ENCODE measurements at regions not wholly inside any gene's neighbourhood (a gene's known extent, or its start where the extent isn't known, plus 50 kb on each side); places are given as distances from the start of the nearest gene placed in this dataset.

DNA sequence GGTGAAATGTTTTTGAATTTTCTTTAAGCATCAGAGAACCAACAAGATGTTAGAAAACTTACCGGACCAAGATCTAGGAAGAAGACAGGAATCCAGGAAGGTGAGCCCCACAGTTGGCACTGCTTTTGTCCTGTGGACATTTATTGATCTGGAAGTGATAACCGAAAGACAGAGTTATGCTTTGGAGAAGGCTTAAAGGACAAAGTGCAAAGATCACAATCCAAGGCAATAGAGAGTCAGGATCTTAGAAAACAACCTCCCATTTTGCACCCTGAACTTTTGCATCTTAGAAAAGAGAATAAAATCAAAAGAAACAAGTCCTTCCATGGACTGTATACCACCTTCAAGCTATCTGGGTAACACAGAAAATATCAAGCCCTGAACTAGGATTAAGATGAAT, 129.4 kb upstream of the SRD5A2 start:
- Histone ChIP-seq H3K9me3 (no peaks in the 10 kb centered on the region), H3K27me3 (no peaks in the 10 kb centered on the region), H3K27ac (no peak overlapping the region), H3K36me3 (no peaks in the 10 kb centered on the region), H3K4me3 (no peak overlapping the region), H3K4me1 (no peaks in the 10 kb centered on the region)
- no peak for DNase-seq (ENCODE audit: extremely low spot score in 2 of 2)
- intact Hi-C loops (cut with DNase I) = no loop called here
- TF ChIP-seq CTCF (IDR thresholded peaks at IDR 0.05) = no peak
- no peak for TF ChIP-seq POLR2A (IDR thresholded peaks at IDR 0.05)
- no peak for TF ChIP-seq POLR2AphosphoS5 (IDR thresholded peaks at IDR 0.05; ENCODE audit: insufficient read depth in 1 of 2, low read depth in 1 of 2)

- TF ChIP-seq CTCF (IDR thresholded peaks at IDR 0.05) (no peak), POLR2AphosphoS5 (IDR thresholded peaks at IDR 0.05; ENCODE audit: insufficient read depth in 1 of 2, low read depth in 1 of 2) (no peak), POLR2A (IDR thresholded peaks at IDR 0.05) (no peak)
- H3K4me1 ChIP-seq = no peaks in the 10 kb centered on the region
- H3K4me3 ChIP-seq = no peak overlapping the region
- no peak for DNase-seq (ENCODE audit: extremely low spot score in 2 of 2)
- no peaks in the 10 kb centered on the region for H3K9me3 ChIP-seq
- intact Hi-C loops (cut with DNase I) = no loop called here
- H3K36me3 ChIP-seq = no peaks in the 10 kb centered on the region
- no peak overlapping the region for H3K27ac ChIP-seq
- no peaks in the 10 kb centered on the region for H3K27me3 ChIP-seq
These were observed 127.3 kb upstream of the SRD5A2 start for GRCh38 chr2:31707992-31708391.

GRCh38 chr2:31704561-31705212, 123.9 kb upstream of the SRD5A2 start:
- intact Hi-C loops (cut with DNase I) = no loop called here
- no peak for DNase-seq (ENCODE audit: extremely low spot score in 2 of 2)
- TF ChIP-seq POLR2A (IDR thresholded peaks at IDR 0.05) = no peak
- no peak for TF ChIP-seq POLR2AphosphoS5 (IDR thresholded peaks at IDR 0.05; ENCODE audit: insufficient read depth in 1 of 2, low read depth in 1 of 2)
- no peak for TF ChIP-seq CTCF (IDR thresholded peaks at IDR 0.05)
- Histone ChIP-seq H3K4me3 (no peak overlapping the region), H3K36me3 (no peaks in the 10 kb centered on the region), H3K27me3 (no peaks in the 10 kb centered on the region), H3K4me1 (no peaks in the 10 kb centered on the region), H3K9me3 (no peaks in the 10 kb centered on the region), H3K27ac (no peak overlapping the region)

DNA sequence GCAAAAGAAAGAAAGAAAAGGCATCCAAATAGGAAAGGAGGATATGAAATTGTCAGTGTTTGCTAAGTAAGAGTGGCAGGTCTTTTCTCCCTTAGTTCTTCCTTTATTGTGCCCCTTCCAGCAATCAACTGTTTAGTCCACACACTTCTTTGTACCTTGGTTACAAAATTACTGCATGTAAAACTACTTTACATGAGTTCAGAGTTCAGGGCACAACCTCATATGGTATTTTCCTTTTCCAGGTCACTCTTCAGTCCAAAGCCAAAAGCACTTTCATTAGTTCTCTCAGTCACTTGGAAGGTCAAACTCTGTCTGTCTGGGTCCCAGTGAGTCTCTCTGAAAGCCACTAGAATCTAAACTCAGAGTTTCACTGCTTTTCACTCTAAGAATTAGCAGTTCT, 122.5 kb upstream of the SRD5A2 start:
- no peaks in the 10 kb centered on the region for H3K4me1 ChIP-seq
- no peaks in the 10 kb centered on the region for H3K36me3 ChIP-seq
- DNase-seq (ENCODE audit: extremely low spot score in 2 of 2) = no peak
- no peak for TF ChIP-seq POLR2AphosphoS5 (IDR thresholded peaks at IDR 0.05; ENCODE audit: insufficient read depth in 1 of 2, low read depth in 1 of 2)
- no peak for TF ChIP-seq CTCF (IDR thresholded peaks at IDR 0.05)
- no peak for TF ChIP-seq POLR2A (IDR thresholded peaks at IDR 0.05)
- H3K27ac ChIP-seq = no peak overlapping the region
- no peak overlapping the region for H3K4me3 ChIP-seq
- no peaks in the 10 kb centered on the region for H3K9me3 ChIP-seq
- H3K27me3 ChIP-seq = no peaks in the 10 kb centered on the region
- intact Hi-C loops (cut with DNase I) = no loop called here

GRCh38 chr2:31698722-31699121, 118.0 kb upstream of the SRD5A2 start:
- Histone ChIP-seq H3K9me3 (peaks cover 10% of the 10 kb centered on the region), H3K4me1 (no peaks in the 10 kb centered on the region), H3K36me3 (no peaks in the 10 kb centered on the region), H3K27me3 (no peaks in the 10 kb centered on the region), H3K4me3 (no peak overlapping the region), H3K27ac (no peak overlapping the region)
- no peak for DNase-seq (ENCODE audit: extremely low spot score in 2 of 2)
- no peak for TF ChIP-seq POLR2A (IDR thresholded peaks at IDR 0.05)
- no peak for TF ChIP-seq POLR2AphosphoS5 (IDR thresholded peaks at IDR 0.05; ENCODE audit: insufficient read depth in 1 of 2, low read depth in 1 of 2)
- no peak for TF ChIP-seq CTCF (IDR thresholded peaks at IDR 0.05)
- intact Hi-C loops (cut with DNase I) = no loop called here

Data from vagina (tissue), 2 donors.